ENCODE measurements at regions not wholly inside any gene's neighbourhood (a gene's known extent, or its start where the extent isn't known, plus 50 kb on each side); places are given as distances from the start of the nearest gene placed in this dataset.

- H3K4me3 Mint-ChIP-seq: no peak overlapping the region
- H3K9me3 Mint-ChIP-seq: no peaks in the 10 kb centered on the region
- Histone ChIP-seq H3K27me3 (ENCODE audit: insufficient read depth) (no peaks in the 10 kb centered on the region), H3K36me3 (ENCODE audit: insufficient read depth) (no peaks in the 10 kb centered on the region), H3K27ac (ENCODE audit: low read depth) (no peak overlapping the region), H3K4me3 (no peak overlapping the region), H3K4me1 (ENCODE audit: insufficient read depth) (no peaks in the 10 kb centered on the region; the same call in 1 of the 2 replicates), H3K4me2 (no peak overlapping the region), H2AFZ (no peak overlapping the region), H3F3A (replicated peaks; ENCODE audit: low read depth) (no peaks in the 10 kb centered on the region), H3K79me2 (replicated peaks; ENCODE audit: insufficient read depth) (no peaks in the 10 kb centered on the region), H4K20me1 (replicated peaks; ENCODE audit: insufficient read depth) (no peaks in the 10 kb centered on the region), H3K9me2 (ENCODE audit: insufficient read depth) (no peaks in the 10 kb centered on the region)
- H3K27ac Mint-ChIP-seq: no peak overlapping the region
- no peaks in the 10 kb centered on the region for H3K27me3 Mint-ChIP-seq (ENCODE audit: insufficient read depth, low read depth, poor library complexity)
- no peak for DNase-seq (ENCODE audit: low spot score)
- H3K4me1 Mint-ChIP-seq: peaks cover 14% of the 10 kb centered on the region
- no peaks in the 10 kb centered on the region for H3K36me3 Mint-ChIP-seq (ENCODE audit: low read depth)
- TF ChIP-seq ZNF462 (CRISPR knock-in tag; IDR thresholded peaks at IDR 0.05) (no peak), REST (IDR thresholded peaks at IDR 0.05; ENCODE audit: unreplicated experiment) (no peak), EZH2 (IDR thresholded peaks at IDR 0.05; ENCODE audit: low read depth, unreplicated experiment) (no peak), CTCF (conservative IDR thresholded peaks at IDR 0.05; ENCODE audit: low read depth in 2 of 2) (no peak), ZNF114 (CRISPR knock-in tag; IDR thresholded peaks at IDR 0.05) (no peak), ETS1 (IDR thresholded peaks at IDR 0.05) (no peak), EZH2phosphoT487 (IDR thresholded peaks at IDR 0.05; ENCODE audit: unreplicated experiment) (no peak), CREB1 (CRISPR knock-in tag; IDR thresholded peaks at IDR 0.05; ENCODE audit: low read depth) (no peak), STAT1 (IDR thresholded peaks at IDR 0.05; ENCODE audit: unreplicated experiment) (no peak), JUNB (IDR thresholded peaks at IDR 0.05; ENCODE audit: unreplicated experiment) (no peak), NANOG (IDR thresholded peaks at IDR 0.05; ENCODE audit: borderline replicate concordance) (no peak), POLR2AphosphoS5 (IDR thresholded peaks at IDR 0.05; ENCODE audit: low read depth) (no peak), ZNF331 (CRISPR knock-in tag; IDR thresholded peaks at IDR 0.05; ENCODE audit: low read depth) (no peak)
- ATAC-seq: no peak
Measured at GRCh38 chrX:9188117-9188516, 154.2 kb upstream of the FAM9B start.

Data from GM23338 (cell line).